ENCODE measurements at regions not wholly inside any gene's neighbourhood (a gene's known extent, or its start where the extent isn't known, plus 50 kb on each side); places are given as distances from the start of the nearest gene placed in this dataset.

GRCh38 chr2:128690869-128691268 lies 372.2 kb upstream of the HS6ST1 start:
- Mint-ChIP-seq H3K27ac (no peak overlapping the region), H3K4me1 (ENCODE audit: low read depth) (peaks cover 4% of the 10 kb centered on the region), H3K36me3 (ENCODE audit: insufficient read depth) (no peaks in the 10 kb centered on the region), H3K4me3 (ENCODE audit: low read depth) (no peak overlapping the region), H3K27me3 (peaks cover 22% of the 10 kb centered on the region), H3K9me3 (ENCODE audit: low read depth) (no peaks in the 10 kb centered on the region)
- DNase-seq (ENCODE audit: low spot score, unreplicated experiment) = no peak
- TF ChIP-seq CTCF (IDR thresholded peaks at IDR 0.05; ENCODE audit: unreplicated experiment) = no peak

DNA sequence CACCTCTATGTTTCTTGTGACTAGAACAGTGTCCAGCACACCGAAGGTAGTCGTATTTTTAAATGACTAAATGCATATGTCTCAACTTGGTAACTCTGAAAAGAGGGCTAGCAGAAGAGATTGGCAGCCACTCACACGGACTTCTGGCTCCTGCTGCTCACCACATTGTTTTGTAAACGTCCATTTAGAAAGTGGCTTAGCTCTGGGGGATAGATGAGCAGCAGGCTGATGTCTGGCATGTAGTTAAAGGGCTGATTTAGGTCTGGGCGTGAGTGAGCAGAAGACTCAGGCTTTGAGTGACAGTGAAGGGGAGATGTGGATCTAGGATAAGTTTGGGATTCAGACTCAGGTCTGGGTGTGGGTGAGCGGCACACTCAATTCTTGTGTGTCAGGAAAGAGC lies 372.9 kb upstream of the HS6ST1 start:
- Mint-ChIP-seq H3K27ac (no peak overlapping the region), H3K36me3 (ENCODE audit: insufficient read depth) (no peaks in the 10 kb centered on the region), H3K27me3 (peaks cover 28% of the 10 kb centered on the region), H3K4me3 (ENCODE audit: low read depth) (no peak overlapping the region), H3K4me1 (ENCODE audit: low read depth) (peaks cover 4% of the 10 kb centered on the region), H3K9me3 (ENCODE audit: low read depth) (no peaks in the 10 kb centered on the region)
- no peak for TF ChIP-seq CTCF (IDR thresholded peaks at IDR 0.05; ENCODE audit: unreplicated experiment)
- DNase-seq (ENCODE audit: low spot score, unreplicated experiment) = no peak

DNA sequence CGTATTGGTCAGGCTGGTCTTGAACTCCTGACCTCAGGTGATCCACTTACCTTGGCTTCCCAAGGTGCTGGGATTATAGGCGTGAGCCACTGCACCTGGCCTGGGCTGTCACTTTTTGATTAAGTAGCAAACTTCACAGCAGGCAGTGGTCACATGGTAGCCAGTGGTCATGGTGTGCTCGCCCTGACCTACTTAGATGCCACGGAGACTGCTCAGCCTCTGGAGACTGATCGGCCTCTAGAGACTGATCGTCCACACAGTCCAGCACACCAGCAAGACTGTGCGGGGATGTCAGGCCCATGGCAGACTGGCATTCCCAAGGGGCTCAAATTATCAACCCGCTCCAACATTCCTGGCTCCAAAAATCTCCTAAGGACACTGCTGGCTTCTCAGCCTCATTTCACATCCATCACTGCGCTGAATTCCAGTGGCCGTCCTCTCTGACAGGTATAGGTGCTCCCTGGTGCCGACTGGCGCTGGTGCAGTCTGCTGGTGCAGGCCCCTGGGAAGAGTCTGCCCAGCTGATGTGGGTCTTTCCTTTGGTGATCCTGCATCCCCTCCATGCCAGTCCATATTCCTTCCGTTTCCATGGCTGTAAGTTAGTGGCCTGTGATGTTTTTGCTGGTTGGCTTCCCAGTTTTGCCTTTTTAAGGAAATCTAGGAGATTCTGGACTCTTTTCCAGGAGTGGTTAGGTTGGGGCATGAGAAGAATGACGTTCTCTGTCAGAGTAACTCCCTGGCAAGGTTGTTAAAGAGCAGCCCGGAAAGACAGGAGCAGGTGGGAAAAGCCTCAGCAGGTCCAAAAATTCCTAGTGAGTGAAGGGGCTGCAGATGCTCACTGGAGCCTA lies 374.5 kb upstream of the HS6ST1 start:
- Mint-ChIP-seq H3K4me1 (ENCODE audit: low read depth) (peaks cover 5% of the 10 kb centered on the region), H3K27ac (no peak overlapping the region), H3K27me3 (peaks cover 30% of the 10 kb centered on the region), H3K4me3 (ENCODE audit: low read depth) (no peak overlapping the region), H3K36me3 (ENCODE audit: insufficient read depth) (no peaks in the 10 kb centered on the region), H3K9me3 (ENCODE audit: low read depth) (peaks cover 4% of the 10 kb centered on the region)
- no peak for DNase-seq (ENCODE audit: low spot score, unreplicated experiment)
- no peak for TF ChIP-seq CTCF (IDR thresholded peaks at IDR 0.05; ENCODE audit: unreplicated experiment)

DNA sequence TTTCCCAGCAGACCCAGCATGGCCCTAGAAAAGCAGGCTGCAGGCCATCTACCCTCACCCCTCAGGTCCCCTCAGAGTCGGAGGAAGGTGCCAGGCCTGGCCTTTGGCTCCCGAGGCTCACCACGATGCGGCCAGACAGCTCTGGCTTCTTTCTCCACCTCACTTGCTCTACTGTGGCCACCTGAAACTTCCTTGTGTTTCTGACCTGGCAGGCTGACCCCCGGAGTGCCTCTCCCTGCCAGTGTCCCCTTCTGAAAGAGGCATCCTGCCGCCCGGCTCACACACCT lies 375.0 kb upstream of the HS6ST1 start:
- peaks cover 4% of the 10 kb centered on the region for H3K9me3 Mint-ChIP-seq (ENCODE audit: low read depth)
- H3K27ac Mint-ChIP-seq = no peak overlapping the region
- no peaks in the 10 kb centered on the region for H3K36me3 Mint-ChIP-seq (ENCODE audit: insufficient read depth)
- H3K4me1 Mint-ChIP-seq (ENCODE audit: low read depth) = peaks cover 3% of the 10 kb centered on the region
- DNase-seq (ENCODE audit: low spot score, unreplicated experiment) = no peak
- H3K27me3 Mint-ChIP-seq = peaks cover 30% of the 10 kb centered on the region
- TF ChIP-seq CTCF (IDR thresholded peaks at IDR 0.05; ENCODE audit: unreplicated experiment) = no peak
- no peak overlapping the region for H3K4me3 Mint-ChIP-seq (ENCODE audit: low read depth)

DNA sequence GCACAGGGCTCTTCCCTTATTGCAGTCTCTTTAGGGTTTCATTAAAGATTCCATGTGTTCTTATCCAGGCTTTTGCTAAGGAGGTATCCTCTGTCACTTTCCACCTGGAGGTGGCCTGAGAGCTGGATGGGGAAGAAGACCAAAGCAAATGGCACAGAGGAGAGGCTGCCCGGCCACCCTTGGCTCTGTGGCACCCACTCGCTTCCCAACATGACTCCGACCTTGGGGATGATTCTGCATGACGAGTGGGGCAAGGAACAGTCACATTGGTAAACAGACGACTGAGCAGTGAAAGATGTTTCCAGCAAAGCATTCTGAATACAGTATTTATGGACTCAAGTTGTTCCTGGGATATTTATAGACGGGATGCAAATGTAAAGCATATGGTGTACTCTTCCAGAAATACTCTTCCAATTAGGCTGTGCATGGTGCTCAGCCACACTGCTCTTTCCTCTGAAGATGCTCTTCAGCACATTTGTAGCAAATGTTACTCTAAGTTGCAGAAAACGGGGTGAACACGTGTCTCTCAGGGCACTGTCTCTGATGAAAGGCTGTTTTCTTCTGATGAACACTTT lies 377.1 kb upstream of the HS6ST1 start:
- Mint-ChIP-seq H3K4me3 (ENCODE audit: low read depth) (no peak overlapping the region), H3K4me1 (ENCODE audit: low read depth) (peaks cover 3% of the 10 kb centered on the region), H3K27me3 (peaks cover 30% of the 10 kb centered on the region), H3K36me3 (ENCODE audit: insufficient read depth) (no peaks in the 10 kb centered on the region), H3K27ac (no peak overlapping the region), H3K9me3 (ENCODE audit: low read depth) (peaks cover 4% of the 10 kb centered on the region)
- no peak for TF ChIP-seq CTCF (IDR thresholded peaks at IDR 0.05; ENCODE audit: unreplicated experiment)
- no peak for DNase-seq (ENCODE audit: low spot score, unreplicated experiment)
